SJSA1 (cell line): ENCODE measurements at regions not wholly inside any gene's neighbourhood (a gene's known extent, or its start where the extent isn't known, plus 50 kb on each side); places are given as distances from the start of the nearest gene placed in this dataset.

Experiments
- DNase-seq, 2 experiments: peaks; one replicate each; pipeline ENCODE4 v3.0.0-alpha.2; 2015 to 2020; ENCODE audit warnings: low spot score in 2 of 2, low read depth in 1 of 2
- H3K27ac ChIP-seq: fragments of 250-450 bp; sonication (Bioruptor Pico); 2 replicates; pipeline ENCODE4 v1.5.1; 2020; ENCODE audit warnings: mild to moderate bottlenecking, moderate library complexity
- H3K27me3 ChIP-seq: fragments of 250-450 bp; sonication (Bioruptor Pico); replicated peaks from 2 replicates; pipeline ENCODE4 v1.5.1; 2020; ENCODE audit warnings: mild to moderate bottlenecking, moderate library complexity
- H3K36me3 ChIP-seq: fragments of 250-450 bp; sonication (Bioruptor Pico); 2 replicates; pipeline ENCODE4 v1.5.1; 2020; ENCODE audit warnings: mild to moderate bottlenecking
- H3K4me1 ChIP-seq: fragments of 250-450 bp; sonication (Bioruptor Pico); replicated peaks from 2 replicates; pipeline ENCODE4 v1.6.1; 2021; ENCODE audit warnings: mild to moderate bottlenecking
- H3K4me3 ChIP-seq: fragments of 250-450 bp; sonication (Bioruptor Pico); 2 replicates; pipeline ENCODE4 v1.5.1; 2020; ENCODE audit warnings: mild to moderate bottlenecking
- H3K9me3 ChIP-seq: fragments of 250-450 bp; sonication (Bioruptor Pico); replicated peaks from 2 replicates; pipeline ENCODE4 v1.5.1; 2020; ENCODE audit warnings: mild to moderate bottlenecking

DNA sequence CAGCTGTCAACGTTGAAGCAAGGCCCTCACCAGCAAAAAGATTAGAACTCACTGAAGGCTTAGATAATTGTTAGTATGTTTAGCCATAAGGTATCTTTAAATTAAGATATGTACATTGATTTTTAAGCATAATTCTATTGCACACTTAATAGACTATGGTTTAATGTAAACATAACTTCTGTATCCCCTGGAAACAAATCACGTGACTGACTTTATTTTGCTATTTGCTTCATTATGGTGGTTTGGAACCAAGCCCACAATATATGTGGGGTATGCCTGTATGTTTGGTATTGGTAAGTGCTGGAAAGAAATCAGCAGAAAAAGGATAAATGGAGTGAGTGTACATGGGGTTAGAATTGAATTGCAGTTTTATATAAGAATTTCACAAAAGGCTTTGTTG lies 111.9 kb downstream of the NMUR2 start:
- DNase-seq, result no peak
- Histone ChIP-seq H3K4me1 (no peaks in the 10 kb centered on the region), H3K36me3 (no peaks in the 10 kb centered on the region), H3K27me3 (no peaks in the 10 kb centered on the region), H3K27ac (no peak overlapping the region), H3K9me3 (no peaks in the 10 kb centered on the region), H3K4me3 (no peak overlapping the region)

DNA sequence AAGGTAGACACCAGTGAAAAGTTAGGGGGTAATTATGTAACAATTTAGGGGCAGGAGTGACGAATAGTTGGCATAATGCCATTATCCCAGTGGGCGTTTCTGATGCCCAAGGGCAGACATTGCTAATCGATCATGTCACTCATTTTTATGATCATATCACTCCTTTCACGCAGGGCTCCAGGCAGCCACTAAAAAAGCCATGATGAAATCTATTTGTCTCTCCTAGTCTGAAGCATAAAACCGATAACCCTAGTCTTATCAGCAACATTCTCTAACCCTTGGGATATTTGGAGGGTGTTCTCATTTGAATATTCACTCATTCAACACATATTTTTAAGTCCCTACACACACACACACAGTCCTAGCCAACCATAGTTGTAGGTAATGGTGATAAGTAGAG lies 114.9 kb downstream of the NMUR2 start:
- Histone ChIP-seq H3K4me1 (no peaks in the 10 kb centered on the region), H3K4me3 (no peak overlapping the region), H3K9me3 (no peaks in the 10 kb centered on the region), H3K27me3 (no peaks in the 10 kb centered on the region), H3K36me3 (no peaks in the 10 kb centered on the region), H3K27ac (no peak overlapping the region)
- DNase-seq, result no peak

DNA sequence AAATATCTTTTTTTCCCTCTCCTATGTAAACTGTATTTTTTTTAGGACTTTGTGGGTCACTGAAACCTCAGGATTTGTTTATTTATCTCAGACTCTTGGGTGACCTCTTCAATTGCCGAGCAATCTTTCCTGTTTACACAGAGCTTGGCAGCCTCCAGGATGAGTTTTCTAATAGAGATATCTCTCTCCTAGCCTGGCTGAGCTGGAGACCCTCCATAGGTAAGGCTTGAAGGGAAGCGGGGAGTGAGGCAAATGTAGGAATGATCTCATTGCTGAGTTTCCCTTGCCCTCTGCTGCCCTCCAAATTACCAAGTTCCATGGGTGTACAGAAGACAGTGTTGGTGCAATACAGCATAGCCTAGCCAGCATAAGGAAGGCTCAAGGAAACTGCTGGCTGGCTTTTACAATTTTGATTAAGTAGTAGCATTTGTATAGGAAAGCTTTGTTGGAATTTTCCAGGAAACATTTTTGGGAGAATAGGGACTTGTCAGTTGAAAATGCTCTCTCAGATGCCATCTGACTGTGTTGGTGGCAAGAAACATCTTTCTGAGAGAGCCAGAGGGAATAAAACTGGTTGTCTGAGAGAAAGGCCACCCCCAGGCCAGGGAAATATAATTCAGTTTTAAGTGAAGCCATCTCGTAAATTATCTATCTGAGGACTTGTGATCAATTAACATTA lies 116.0 kb downstream of the NMUR2 start:
- Histone ChIP-seq H3K4me3 (no peak overlapping the region), H3K9me3 (no peaks in the 10 kb centered on the region), H3K4me1 (no peaks in the 10 kb centered on the region), H3K36me3 (no peaks in the 10 kb centered on the region), H3K27ac (no peak overlapping the region), H3K27me3 (no peaks in the 10 kb centered on the region)
- no peak for DNase-seq

DNA sequence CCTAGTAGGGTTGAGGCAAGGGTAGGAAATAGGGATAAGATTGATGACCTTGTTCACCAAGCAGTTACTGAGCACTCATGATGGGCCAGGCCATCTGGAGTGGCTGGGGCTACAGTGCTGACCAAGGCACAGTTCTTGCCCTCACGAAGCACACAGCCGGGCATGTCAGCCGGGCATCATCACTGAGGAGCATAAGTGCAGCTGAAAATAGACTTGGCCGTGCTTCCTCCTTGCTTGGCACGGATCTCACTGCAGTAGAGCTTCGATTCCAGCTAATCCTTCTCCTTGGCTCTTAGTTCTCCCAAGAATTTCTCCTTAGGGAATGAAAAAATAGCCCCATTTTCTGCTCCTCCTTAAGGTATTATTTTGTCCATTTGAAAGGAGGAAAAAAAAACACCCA lies 116.6 kb downstream of the NMUR2 start:
- Histone ChIP-seq H3K4me3 (no peak overlapping the region), H3K27ac (no peak overlapping the region), H3K27me3 (no peaks in the 10 kb centered on the region), H3K4me1 (no peaks in the 10 kb centered on the region), H3K36me3 (no peaks in the 10 kb centered on the region), H3K9me3 (no peaks in the 10 kb centered on the region)
- no peak for DNase-seq

DNA sequence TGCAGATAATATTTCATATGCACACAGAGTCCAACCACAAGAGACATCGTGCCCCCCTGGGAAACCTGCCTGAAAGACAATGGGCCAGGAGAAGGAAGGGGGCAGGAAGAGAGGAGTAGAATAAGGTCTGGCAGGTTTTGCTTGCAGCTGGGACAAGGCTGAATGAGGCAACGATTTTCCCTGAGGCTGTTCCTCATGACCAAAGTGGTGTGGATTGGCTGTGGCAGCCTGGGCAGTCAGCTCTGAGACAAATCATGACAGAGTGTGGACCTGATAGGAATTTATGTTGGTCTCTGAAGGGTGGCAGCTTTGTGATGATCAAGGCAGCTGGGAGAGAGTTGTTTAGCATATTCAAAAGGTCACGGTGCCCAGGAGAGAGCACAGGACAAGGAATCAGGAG lies 119.3 kb downstream of the NMUR2 start:
- H3K36me3 ChIP-seq, result no peaks in the 10 kb centered on the region
- H3K27me3 ChIP-seq, result no peaks in the 10 kb centered on the region
- no peaks in the 10 kb centered on the region for H3K9me3 ChIP-seq
- no peak overlapping the region for H3K4me3 ChIP-seq
- no peaks in the 10 kb centered on the region for H3K4me1 ChIP-seq
- H3K27ac ChIP-seq, result no peak overlapping the region
- DNase-seq, result no peak

DNA sequence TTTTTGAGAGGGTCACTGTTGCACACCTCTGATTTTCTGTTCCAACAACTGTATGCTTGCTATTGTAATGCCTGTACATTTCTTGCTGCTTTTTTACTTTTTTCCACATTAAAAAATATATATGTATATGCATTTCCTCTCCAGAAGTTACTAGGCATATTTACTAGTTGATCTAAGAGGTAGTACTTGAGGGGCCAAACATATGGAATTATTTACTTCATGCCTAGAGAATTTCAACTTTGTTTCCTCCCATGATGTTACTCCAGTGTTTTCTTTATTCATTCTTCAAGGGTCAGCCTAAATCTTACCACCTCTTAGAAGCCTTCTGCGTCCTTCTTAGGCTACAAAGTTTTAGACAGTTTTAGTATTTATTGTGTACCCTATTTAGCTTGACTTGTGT lies 122.7 kb downstream of the NMUR2 start:
- H3K4me3 ChIP-seq, result no peak overlapping the region
- no peak overlapping the region for H3K27ac ChIP-seq
- H3K4me1 ChIP-seq, result no peaks in the 10 kb centered on the region
- H3K36me3 ChIP-seq, result no peaks in the 10 kb centered on the region
- DNase-seq, result no peak
- no peaks in the 10 kb centered on the region for H3K9me3 ChIP-seq
- H3K27me3 ChIP-seq, result no peaks in the 10 kb centered on the region

DNA sequence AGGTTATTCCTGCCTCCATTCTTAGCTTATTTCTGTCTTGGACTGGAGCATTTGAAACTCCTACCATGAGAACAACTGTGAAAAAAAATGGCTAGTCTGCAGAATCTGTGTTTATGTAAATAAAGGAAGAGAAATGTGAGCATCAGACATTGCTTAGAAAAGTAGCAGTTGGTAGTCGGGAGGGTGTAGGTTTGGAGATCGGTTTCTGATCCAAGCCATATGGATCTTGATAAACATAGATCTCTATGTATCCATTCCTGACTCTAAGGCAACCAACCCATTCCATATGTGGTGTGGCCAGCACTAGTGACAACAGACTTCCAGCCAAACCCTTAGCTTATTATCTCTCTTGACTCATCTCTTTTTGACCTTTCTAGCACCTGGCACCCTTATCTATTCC lies 127.1 kb downstream of the NMUR2 start:
- no peaks in the 10 kb centered on the region for H3K4me1 ChIP-seq
- H3K36me3 ChIP-seq, result no peaks in the 10 kb centered on the region
- H3K9me3 ChIP-seq, result no peaks in the 10 kb centered on the region
- H3K27me3 ChIP-seq, result no peaks in the 10 kb centered on the region
- DNase-seq, result no peak
- H3K4me3 ChIP-seq, result no peak overlapping the region
- no peak overlapping the region for H3K27ac ChIP-seq

DNA sequence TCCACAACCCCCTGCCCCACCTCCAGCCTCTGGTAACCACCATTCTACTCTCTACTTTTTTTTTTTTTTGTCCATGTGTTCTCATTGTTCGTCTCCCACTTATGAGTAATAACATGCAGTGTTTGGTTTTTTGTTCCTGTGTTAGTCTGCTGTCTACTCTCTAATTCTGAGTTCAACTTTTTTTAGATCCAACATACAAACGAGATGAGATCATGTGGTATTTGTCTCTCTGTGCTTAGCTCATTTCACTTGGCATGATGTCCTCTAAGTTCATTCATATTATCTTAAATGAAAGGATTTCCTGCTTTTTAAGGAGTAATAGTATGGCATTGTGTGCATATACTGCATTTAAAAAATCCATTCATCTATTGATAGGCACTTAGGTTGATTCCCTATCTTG lies 130.9 kb downstream of the NMUR2 start:
- no peaks in the 10 kb centered on the region for H3K4me1 ChIP-seq
- DNase-seq, result no peak
- H3K27me3 ChIP-seq, result no peaks in the 10 kb centered on the region
- no peak overlapping the region for H3K27ac ChIP-seq
- H3K9me3 ChIP-seq, result no peaks in the 10 kb centered on the region
- H3K4me3 ChIP-seq, result no peak overlapping the region
- H3K36me3 ChIP-seq, result no peaks in the 10 kb centered on the region

DNA sequence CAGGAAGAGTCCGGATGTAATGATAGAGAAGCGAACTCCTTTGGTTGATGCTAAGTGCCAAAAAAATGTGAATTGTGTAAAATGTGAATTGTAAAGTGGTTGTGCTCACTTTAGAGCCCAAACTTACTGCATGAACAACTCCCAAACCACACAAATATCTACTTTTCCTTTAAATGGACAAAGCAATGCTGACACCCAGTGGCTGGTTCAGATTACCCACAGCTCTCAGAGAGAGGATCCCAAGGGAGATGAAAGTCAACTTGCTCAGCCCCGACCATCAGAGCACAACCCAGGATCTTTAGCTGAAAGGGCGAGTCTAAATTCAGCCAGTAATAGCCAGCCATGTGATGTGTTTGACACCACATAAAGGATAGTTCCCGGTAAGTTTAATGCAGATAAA lies 133.7 kb downstream of the NMUR2 start:
- Histone ChIP-seq H3K4me3 (no peak overlapping the region), H3K27ac (no peak overlapping the region), H3K4me1 (no peaks in the 10 kb centered on the region), H3K9me3 (no peaks in the 10 kb centered on the region), H3K27me3 (no peaks in the 10 kb centered on the region), H3K36me3 (no peaks in the 10 kb centered on the region)
- peak in 1 of 2 experiments; percentile 14 for DNase-seq

DNA sequence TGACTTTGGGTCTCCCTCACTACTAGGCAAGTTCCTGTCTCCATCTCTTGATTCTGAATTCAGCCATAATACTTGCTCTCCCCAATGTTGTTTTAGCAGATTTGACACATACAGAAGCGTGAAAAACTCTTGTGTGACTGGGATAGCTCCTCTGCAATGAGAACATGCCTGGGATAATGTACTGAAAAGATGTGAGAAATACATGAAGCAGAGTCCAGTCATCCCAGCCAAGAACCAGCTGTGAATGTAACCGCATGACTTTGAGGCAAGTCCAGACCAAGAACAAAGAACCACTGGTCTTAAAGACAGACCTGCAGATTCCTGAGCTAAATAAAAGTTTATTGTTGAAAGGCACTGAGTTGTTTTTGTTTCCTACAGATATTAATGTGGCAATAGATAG lies 135.0 kb downstream of the NMUR2 start:
- H3K4me3 ChIP-seq, result no peak overlapping the region
- DNase-seq, result no peak

DNA sequence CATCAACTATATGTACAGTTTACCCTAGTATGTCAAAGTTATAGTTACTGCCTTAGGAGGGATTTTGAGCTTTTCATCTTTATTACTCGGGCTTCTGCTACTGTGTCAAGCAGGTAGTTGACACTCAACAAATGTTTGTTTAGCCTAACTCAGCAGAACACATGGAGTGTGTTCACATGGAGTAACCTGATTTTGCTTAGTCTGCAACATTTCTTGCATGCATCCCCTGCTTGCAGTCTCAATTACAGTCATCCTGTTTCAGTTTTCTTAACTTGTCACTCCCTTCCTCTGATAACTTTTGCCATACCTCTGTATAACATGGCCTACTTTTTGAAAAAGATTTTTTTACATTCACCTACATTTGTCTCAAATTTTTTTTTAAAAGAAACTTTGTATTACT lies 135.5 kb downstream of the NMUR2 start:
- DNase-seq, result no peak
- no peak overlapping the region for H3K27ac ChIP-seq
- H3K4me3 ChIP-seq, result no peak overlapping the region
- H3K9me3 ChIP-seq, result no peaks in the 10 kb centered on the region
- no peaks in the 10 kb centered on the region for H3K27me3 ChIP-seq
- no peaks in the 10 kb centered on the region for H3K36me3 ChIP-seq
- no peaks in the 10 kb centered on the region for H3K4me1 ChIP-seq

More for the DNA sequence above, 135.0 kb downstream of the NMUR2 start:
- Histone ChIP-seq H3K36me3 (no peaks in the 10 kb centered on the region), H3K4me1 (no peaks in the 10 kb centered on the region), H3K27ac (no peak overlapping the region), H3K9me3 (no peaks in the 10 kb centered on the region), H3K27me3 (no peaks in the 10 kb centered on the region)

DNA sequence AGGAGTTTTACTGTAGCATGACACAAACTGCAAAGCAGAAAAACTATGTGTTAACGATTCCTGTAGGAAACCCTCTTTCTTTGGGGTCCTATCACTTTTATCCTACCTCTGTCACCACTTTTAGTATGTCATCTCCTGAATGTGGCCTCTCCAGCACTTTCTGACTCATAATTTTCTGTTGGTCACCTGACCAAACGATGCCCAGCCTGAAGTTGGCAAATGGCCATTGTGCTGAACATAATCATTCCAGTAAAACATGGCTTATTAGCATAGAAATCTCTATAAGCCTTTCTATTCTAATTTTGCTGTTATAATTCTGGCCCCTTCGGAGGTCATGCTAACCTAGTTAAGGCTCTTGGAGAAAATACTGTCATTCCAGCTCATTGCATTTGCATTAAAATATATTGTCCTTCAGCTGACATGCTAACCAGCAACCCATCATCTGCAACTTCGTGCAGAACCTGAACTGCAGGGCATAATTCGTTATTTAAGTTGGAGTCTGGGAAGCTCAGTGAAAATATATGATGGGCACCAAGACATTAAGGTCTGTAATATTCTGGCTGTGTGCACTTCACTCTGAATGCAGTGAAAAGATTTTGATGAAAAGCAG lies 140.3 kb downstream of the NMUR2 start:
- Histone ChIP-seq H3K27ac (no peak overlapping the region), H3K4me1 (no peaks in the 10 kb centered on the region), H3K36me3 (no peaks in the 10 kb centered on the region), H3K27me3 (no peaks in the 10 kb centered on the region), H3K4me3 (no peak overlapping the region), H3K9me3 (no peaks in the 10 kb centered on the region)
- DNase-seq, result no peak

DNA sequence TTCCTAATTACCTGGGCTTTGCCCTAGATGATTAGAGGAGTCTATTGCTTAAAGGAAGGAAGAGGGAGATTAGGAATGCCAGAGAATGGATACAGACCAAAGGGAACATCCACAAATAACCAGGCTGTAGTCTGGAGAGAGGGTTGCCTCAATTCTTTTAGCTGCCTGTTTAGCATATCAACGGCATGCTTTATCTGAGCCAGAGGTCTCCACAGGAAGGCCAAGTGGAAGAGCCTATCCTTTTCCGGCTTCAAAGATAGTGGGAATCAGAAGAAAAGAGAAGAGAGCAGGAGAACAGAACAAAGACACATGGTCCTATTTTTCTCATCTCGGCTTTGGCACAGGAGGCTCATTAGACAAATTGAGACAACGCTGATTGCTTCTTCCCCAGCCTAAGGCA lies 142.4 kb downstream of the NMUR2 start:
- Histone ChIP-seq H3K4me3 (no peak overlapping the region), H3K27me3 (no peaks in the 10 kb centered on the region; the same call in 1 of the 2 replicates), H3K9me3 (no peaks in the 10 kb centered on the region), H3K27ac (no peak overlapping the region), H3K36me3 (no peaks in the 10 kb centered on the region), H3K4me1 (no peaks in the 10 kb centered on the region)
- no peak for DNase-seq

DNA sequence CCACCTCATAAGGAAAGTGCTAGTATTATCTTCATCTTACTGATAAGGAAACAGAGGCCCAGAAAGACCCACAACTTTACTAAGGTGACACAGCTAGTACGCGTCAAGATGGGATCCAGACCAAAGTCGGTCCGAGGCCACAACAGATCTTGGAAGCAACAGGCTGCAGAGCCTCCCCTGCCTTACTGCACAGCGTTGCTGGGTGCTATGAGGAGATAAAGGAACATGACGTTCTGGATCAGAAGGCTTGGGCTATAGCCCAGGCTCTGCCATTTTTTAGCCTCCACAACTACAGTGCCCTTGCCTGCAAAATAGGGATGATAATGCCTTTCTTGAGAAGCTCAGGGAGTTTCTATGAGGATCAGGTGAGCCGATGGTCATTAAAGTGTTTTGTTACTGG lies 144.1 kb downstream of the NMUR2 start:
- Histone ChIP-seq H3K4me3 (no peak overlapping the region), H3K27ac (no peak overlapping the region), H3K9me3 (no peaks in the 10 kb centered on the region), H3K27me3 (no peaks in the 10 kb centered on the region; the same call in 1 of the 2 replicates), H3K4me1 (no peaks in the 10 kb centered on the region), H3K36me3 (no peaks in the 10 kb centered on the region)
- no peak for DNase-seq

DNA sequence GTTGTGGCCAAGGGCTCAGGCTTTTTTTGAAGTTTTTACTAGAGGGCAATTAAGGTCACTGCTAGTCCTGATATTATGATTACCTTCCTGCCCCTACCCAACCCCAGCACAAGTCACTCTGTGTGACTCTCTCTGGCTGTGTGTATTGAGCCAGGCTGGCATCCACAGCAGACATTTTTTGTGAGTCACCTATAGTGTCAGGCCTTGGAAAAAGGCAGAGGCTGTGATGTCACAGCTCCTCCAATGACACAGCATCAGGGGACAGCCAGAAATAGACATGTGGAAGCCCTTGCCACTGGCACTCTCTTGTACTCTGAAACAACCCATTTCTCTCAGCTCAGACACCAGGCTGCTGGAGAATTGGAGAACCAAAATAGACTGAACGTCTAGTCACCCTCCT lies 145.4 kb downstream of the NMUR2 start:
- H3K36me3 ChIP-seq, result no peaks in the 10 kb centered on the region
- no peak overlapping the region for H3K27ac ChIP-seq
- no peaks in the 10 kb centered on the region for H3K4me1 ChIP-seq
- H3K9me3 ChIP-seq, result no peaks in the 10 kb centered on the region
- H3K27me3 ChIP-seq, result no peaks in the 10 kb centered on the region; the same call in 1 of the 2 replicates
- no peak for DNase-seq
- no peak overlapping the region for H3K4me3 ChIP-seq
